NB4 (cell line): ENCODE measurements at regions not wholly inside any gene's neighbourhood (a gene's known extent, or its start where the extent isn't known, plus 50 kb on each side); places are given as distances from the start of the nearest gene placed in this dataset.

Experiments
- DNase-seq: peaks from one replicate; pipeline ENCODE4 v3.0.0; 2010; ENCODE audit warnings: low read depth
- H3K4me3 ChIP-seq: one replicate; pipeline ENCODE4 v1.5.1; 2011; ENCODE audit warnings: mild to moderate bottlenecking, low read depth, low read length, moderate library complexity
- CTCF ChIP-seq: IDR thresholded peaks from one replicate; pipeline ENCODE4 v1.5.1; 2012; ENCODE audit warnings: low read depth, low read length
- MYC ChIP-seq: IDR thresholded peaks from 2 replicates; pipeline ENCODE4 v1.6.1; 2011; ENCODE audit warnings: low read depth, low read length
- POLR2A ChIP-seq: IDR thresholded peaks from 2 replicates; pipeline ENCODE4 v1.6.1; 2011; ENCODE audit warnings: mild to moderate bottlenecking; ENCODE audit not compliant: insufficient read length; ENCODE audit errors: extremely low read depth
- TF ChIP-seq, protein P1 (sequence below): IDR thresholded peaks from 2 replicates; pipeline ENCODE4 v1.6.1; 2011; ENCODE audit warnings: low read depth, low read length

- TF ChIP-seq POLR2A (no peak), CTCF (no peak), MYC (no peak)
- TF ChIP-seq, protein P1, sequence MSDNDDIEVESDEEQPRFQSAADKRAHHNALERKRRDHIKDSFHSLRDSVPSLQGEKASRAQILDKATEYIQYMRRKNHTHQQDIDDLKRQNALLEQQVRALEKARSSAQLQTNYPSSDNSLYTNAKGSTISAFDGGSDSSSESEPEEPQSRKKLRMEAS = no peak
- no peak for DNase-seq
- H3K4me3 ChIP-seq = no peak overlapping the region
Measured at GRCh38 chr20:61052776-61053442, 199.2 kb upstream of the CDH4 start.

DNA sequence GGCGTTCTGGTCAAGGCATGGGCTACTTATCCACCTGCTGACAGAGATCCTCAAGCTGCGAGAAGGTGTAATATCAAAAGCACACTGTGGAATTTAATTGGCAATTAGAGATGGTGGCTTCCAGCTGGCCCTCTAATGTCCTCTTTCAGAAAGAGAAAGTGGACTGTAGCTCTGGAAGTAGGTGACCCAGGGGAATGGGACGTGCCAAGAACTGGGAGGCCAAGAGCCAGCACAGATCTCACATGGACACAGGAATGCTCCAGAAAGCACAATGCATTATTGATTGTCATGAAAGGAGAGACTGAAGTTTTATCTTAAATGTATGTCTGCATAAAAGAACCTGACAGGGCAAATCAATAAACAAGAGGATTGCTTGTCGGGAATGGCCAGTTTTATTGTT is 198.6 kb upstream of the CDH4 start:
- TF ChIP-seq POLR2A = no peak
- no peak overlapping the region for H3K4me3 ChIP-seq
- no peak for DNase-seq

- no peak for TF ChIP-seq MYC
- no peak for TF ChIP-seq CTCF
- TF ChIP-seq POLR2A = no peak
- TF ChIP-seq, protein P1 = no peak
- no peak for DNase-seq
- no peak overlapping the region for H3K4me3 ChIP-seq
Measured at GRCh38 chr20:61053889-61054288, 198.2 kb upstream of the CDH4 start.

DNA sequence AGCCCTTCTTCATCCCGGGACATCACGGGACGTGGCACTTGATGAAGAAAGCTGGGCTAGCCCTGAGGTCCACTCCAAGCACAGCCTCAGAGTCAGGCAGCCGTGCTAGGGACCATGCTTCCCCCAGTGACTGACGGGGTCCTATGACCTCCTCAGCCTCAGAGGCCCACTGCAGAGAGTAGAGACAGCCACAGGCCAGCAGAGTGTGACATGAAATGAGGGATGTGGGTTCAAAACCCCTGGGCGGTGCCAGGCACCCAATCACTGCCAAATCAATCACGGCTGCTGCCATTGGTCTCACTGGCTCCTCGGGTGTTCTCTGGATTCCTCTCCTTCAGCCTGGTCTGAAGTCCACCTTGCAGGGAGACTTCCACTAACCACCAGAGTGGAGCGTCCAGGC is 197.7 kb upstream of the CDH4 start:
- no peak overlapping the region for H3K4me3 ChIP-seq
- no peak for TF ChIP-seq MYC
- TF ChIP-seq CTCF = no peak
- TF ChIP-seq, protein P1 = no peak
- TF ChIP-seq POLR2A = no peak
- DNase-seq = no peak

- no peak overlapping the region for H3K4me3 ChIP-seq
Measured at GRCh38 chr20:61055180-61056010, 196.7 kb upstream of the CDH4 start.

More at GRCh38 chr20:61055180-61056010, 196.7 kb upstream of the CDH4 start:
- no peak for TF ChIP-seq POLR2A
- TF ChIP-seq, protein P1 = no peak
- TF ChIP-seq MYC = no peak
- no peak for TF ChIP-seq CTCF
- no peak for DNase-seq
